ENCODE measurements at regions not wholly inside any gene's neighbourhood (a gene's known extent, or its start where the extent isn't known, plus 50 kb on each side); places are given as distances from the start of the nearest gene placed in this dataset.

DNA sequence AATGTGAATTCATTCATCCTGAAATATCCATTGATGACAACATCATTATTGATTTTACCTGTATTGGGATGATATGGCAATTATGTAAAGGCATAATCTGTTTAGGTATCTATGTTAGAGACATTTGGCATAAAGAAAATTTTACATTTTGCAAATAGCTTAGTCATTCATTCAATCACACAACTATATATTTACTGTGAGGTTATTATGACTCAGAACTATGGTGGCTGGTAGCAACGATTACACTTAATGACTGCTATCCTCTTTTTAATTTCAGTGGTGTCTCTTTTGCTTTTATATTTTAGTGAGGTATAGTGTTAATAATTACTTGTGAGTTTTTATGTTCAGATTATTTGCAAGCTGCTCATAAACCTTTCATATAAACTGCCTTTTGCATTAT lies 955.9 kb downstream of the SLITRK6 start:
- TF ChIP-seq POLR2AphosphoS5 (IDR thresholded peaks at IDR 0.05; ENCODE audit: borderline replicate concordance, low read depth, low read length): no peak
- no peak for TF ChIP-seq EZH2 (IDR thresholded peaks at IDR 0.05)
